SK-N-MC (cell line): ENCODE measurements at regions not wholly inside any gene's neighbourhood (a gene's known extent, or its start where the extent isn't known, plus 50 kb on each side); places are given as distances from the start of the nearest gene placed in this dataset.
"Not testable (repeated sequence)": the region's sequence is repeated elsewhere in the genome, so short reads cannot be mapped to it uniquely, and the experiment has no call there.

Source experiments
- DNase-seq: peaks from one replicate; pipeline ENCODE4 v3.0.0-alpha.2; 2011; ENCODE audit warnings: low read depth, low spot score
- H3K27ac ChIP-seq: fragments of 200-600 bp; sonication (generic); 2 replicates; pipeline ENCODE4 v1.5.1; 2016; ENCODE audit warnings: mixed run types
- H3K36me3 ChIP-seq: fragments of 200-600 bp; sonication (generic); 2 replicates; pipeline ENCODE4 v1.6.1; 2017; ENCODE audit warnings: antibody characterized with exemption, low read length, mixed read lengths; ENCODE audit not compliant: insufficient read depth
- H3K4me3 ChIP-seq: fragments of 200-600 bp; sonication (generic); 2 replicates; pipeline ENCODE4 v1.5.1; 2016
- H3K9ac ChIP-seq: fragments of 200-600 bp; sonication (generic); 2 replicates; pipeline ENCODE4 v1.8.0; 2017; ENCODE audit warnings: mixed run types, mixed read lengths; ENCODE audit not compliant: insufficient read length
- H3K9me3 ChIP-seq: fragments of 200-600 bp; sonication (generic); 2 replicates; pipeline ENCODE4 v1.6.1; 2017; ENCODE audit warnings: low read depth, mild to moderate bottlenecking, antibody characterized with exemption, low read length, moderate library complexity, mixed read lengths
- EZH2 ChIP-seq: fragments of 200-600 bp; sonication (generic); IDR thresholded peaks from one replicate; pipeline ENCODE4 v1.6.1; 2017; ENCODE audit warnings: antibody characterized with exemption
- FOXP2 ChIP-seq: optimal IDR thresholded peaks from 2 replicates; pipeline ENCODE3; 2011; ENCODE audit warnings: mild to moderate bottlenecking, moderate library complexity; ENCODE audit not compliant: insufficient read depth; ENCODE audit errors: extremely low read length, control extremely low read depth
- POLR2AphosphoS5 ChIP-seq: IDR thresholded peaks from 2 replicates; pipeline ENCODE4 v1.6.1; 2012; ENCODE audit warnings: mild to moderate bottlenecking, low read depth, low read length, borderline replicate concordance

DNA sequence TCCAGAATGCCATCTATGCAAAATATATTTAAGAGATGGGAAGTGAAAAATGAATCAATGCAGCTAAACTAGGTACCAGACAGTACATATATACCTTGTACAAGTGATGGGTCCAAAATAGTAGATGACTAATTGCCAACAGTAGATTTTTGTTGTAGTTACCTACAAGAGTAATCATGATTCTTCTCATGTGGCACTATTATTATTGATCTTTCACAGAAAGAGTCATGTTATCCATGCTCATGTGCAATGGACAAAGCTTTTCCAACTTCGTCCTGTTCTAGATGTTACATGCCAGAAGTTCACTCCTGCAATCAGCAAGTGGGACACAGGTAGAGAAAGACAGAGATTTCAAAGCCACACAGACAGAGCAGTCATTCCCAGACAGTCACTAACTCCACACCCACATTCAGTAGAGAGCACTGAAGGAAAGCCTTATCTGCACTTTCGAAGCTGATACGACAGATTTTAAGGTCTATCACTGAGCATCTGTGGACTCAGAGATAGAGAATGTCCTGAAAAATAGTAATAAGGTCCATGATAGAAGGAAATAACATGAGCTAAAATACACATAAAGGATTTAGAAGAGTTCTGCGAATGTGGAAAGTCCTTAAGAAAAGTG, 101.6 kb upstream of the ITPRID2 start:
- Histone ChIP-seq H3K27ac (no peak overlapping the region), H3K9me3 (no peaks in the 10 kb centered on the region), H3K4me3 (no peak overlapping the region), H3K9ac (no peak overlapping the region), H3K36me3 (no peaks in the 10 kb centered on the region)
- DNase-seq = no peak
- no peak for TF ChIP-seq FOXP2
- no peak for TF ChIP-seq POLR2AphosphoS5
- no peak for TF ChIP-seq EZH2

DNA sequence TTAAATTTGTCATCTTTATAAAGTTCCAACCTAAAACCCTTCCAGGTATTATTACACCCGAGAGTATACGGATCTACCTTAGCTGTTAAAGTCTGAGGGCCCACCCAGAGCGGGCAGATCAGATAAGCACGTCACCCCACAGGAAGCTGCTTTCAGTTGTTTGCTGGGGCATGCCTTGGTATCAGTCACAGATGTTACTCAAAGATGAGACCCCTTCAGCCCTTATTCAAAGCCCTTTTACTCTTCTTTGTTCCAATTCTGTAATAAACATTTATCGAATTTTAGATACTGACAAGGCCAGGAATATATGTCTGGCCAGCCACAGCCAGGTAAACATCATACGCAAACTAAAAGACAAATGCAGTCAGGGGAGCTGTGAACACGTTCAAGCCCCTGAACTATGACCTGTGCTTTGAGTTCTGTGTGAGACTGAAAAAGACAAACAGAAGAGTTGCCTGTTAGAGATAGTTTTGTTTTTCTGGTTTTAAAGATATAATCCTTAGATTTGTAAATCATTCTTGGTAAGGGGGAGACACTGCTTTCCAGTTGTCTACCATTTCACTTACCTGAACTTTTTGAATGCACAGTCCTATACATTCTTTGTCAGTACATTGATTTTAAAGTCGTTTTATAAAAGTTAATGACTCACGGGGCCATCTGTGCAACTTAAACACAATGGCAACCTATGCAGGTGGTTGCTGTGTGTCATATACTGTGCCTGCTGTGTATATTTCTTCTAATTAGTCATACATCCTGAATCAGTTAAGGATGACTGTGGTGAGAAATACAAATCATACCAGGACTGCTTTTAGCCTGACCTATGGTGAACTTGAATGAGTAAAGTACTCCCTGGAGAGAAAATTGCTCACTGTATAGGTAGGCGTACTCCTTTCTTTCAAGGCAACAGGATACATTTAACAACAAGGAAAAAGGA, 100.5 kb upstream of the ITPRID2 start:
- Histone ChIP-seq H3K36me3 (no peaks in the 10 kb centered on the region), H3K4me3 (no peak overlapping the region), H3K9me3 (no peaks in the 10 kb centered on the region), H3K27ac (no peak overlapping the region), H3K9ac (no peak overlapping the region)
- TF ChIP-seq FOXP2 = no peak
- TF ChIP-seq POLR2AphosphoS5 = no peak
- TF ChIP-seq EZH2 = no peak
- DNase-seq = no peak

DNA sequence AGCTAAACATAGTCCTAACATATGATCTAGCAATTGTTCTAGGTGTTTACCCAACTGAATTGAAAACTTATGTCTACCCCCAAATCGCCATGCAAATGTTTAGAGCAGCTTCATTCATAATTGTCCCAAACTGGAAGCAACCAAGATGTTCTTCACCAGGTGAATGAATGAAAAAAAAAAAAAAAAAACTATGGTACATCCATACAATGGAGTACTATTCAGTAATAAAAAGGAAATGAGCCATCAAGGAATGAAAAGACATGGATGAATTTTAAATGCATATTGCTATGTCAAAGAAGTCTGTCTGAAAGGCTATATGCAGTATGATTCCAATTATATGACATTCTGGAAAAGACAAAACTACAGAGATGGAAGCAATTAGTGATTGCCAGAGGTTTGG, 98.6 kb upstream of the ITPRID2 start:
- H3K36me3 ChIP-seq = no peaks in the 10 kb centered on the region
- TF ChIP-seq FOXP2 = no peak
- TF ChIP-seq POLR2AphosphoS5 = no peak
- no peak for TF ChIP-seq EZH2
- H3K27ac ChIP-seq = no peak overlapping the region
- no peaks in the 10 kb centered on the region for H3K9me3 ChIP-seq
- H3K4me3 ChIP-seq = no peak overlapping the region
- DNase-seq = no peak
- H3K9ac ChIP-seq = no peak overlapping the region

DNA sequence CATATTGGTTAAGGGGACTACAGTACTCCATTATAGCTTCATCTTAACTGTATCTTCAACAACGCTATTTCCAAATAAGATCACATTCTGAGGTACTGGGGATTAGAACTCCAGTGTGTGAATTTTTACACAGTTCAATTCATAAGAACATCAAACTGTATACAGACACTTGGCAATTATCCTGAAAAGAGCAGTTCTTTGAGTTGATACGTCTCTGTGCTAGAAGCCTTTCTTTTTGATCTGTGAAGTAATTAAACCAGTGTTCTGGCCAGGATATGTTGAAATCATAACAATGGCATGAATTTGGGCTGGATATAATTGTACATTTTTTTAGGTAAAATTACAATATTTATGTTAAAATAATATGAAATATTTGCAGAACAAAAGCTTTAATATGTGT, 93.5 kb upstream of the ITPRID2 start:
- Histone ChIP-seq H3K36me3 (no peaks in the 10 kb centered on the region), H3K9ac (no peak overlapping the region), H3K9me3 (no peaks in the 10 kb centered on the region), H3K27ac (no peak overlapping the region), H3K4me3 (no peak overlapping the region)
- TF ChIP-seq EZH2 (no peak), POLR2AphosphoS5 (no peak), FOXP2 (no peak)
- no peak for DNase-seq

DNA sequence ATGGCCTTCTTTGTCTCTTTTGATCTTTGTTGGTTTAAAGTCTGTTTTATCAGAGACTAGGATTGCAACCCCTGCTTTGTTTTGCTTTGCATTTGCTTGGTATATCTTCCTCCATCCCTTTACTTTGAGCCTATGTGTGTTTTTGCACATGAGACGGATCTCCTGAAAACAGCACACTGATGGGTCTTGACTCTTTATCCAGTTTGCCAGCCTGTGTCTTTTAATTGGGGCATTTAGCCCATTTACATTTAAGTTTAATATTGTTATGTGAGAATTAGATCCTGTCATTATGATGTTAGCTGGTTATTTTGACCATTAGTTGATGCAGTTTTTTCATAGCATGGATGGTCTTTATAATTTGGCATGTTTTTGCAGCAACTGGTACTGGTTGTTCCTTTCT, 89.2 kb upstream of the ITPRID2 start:
- not testable (repeated sequence) for DNase-seq, H3K9me3 ChIP-seq, H3K36me3 ChIP-seq, H3K27ac ChIP-seq, H3K9ac ChIP-seq, H3K4me3 ChIP-seq

DNA sequence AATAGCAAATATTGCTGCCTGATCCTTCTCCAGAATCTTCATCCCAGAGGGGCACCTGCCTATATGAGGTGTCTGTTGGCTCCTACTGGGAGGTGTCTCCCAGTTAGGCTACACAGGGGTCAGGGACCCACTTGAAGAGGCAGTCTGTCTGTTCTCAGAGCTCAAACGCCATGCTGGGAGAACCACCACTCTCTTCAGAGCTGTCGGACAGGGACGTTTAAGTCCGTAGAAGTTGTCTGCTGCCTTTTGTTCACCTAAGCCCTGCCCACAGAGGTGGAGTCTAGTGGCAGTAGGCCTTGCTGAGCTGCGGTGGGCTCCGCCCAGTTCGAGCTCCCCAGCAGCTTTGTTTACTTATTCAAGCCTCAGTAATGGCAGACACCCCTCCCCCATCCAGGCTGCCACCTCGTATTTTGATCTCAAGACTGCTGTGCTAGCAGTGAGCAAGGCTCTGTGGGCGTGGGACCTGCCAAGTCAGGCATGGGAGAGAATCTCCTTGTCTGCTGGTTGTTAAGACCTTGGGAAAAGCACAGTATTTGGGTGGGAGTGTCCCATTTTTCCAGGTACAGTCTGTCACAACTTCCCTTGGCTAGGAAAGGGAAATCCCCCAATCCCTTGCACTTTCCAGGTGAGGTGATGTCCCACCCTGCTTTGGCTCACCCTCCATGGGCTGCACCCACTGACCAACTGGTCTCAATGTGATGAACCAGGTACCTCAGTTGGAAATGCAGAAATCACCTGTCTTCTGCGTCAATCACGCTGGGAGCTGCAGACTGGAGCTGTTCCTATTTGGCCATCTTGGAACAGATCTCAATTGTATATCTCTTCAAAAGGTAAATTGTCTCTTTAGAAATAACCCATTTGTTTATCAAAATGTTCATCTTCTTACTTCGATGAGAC, 87.4 kb upstream of the ITPRID2 start:
- not testable (repeated sequence) for H3K36me3 ChIP-seq, H3K27ac ChIP-seq, DNase-seq, H3K4me3 ChIP-seq, H3K9ac ChIP-seq, H3K9me3 ChIP-seq

DNA sequence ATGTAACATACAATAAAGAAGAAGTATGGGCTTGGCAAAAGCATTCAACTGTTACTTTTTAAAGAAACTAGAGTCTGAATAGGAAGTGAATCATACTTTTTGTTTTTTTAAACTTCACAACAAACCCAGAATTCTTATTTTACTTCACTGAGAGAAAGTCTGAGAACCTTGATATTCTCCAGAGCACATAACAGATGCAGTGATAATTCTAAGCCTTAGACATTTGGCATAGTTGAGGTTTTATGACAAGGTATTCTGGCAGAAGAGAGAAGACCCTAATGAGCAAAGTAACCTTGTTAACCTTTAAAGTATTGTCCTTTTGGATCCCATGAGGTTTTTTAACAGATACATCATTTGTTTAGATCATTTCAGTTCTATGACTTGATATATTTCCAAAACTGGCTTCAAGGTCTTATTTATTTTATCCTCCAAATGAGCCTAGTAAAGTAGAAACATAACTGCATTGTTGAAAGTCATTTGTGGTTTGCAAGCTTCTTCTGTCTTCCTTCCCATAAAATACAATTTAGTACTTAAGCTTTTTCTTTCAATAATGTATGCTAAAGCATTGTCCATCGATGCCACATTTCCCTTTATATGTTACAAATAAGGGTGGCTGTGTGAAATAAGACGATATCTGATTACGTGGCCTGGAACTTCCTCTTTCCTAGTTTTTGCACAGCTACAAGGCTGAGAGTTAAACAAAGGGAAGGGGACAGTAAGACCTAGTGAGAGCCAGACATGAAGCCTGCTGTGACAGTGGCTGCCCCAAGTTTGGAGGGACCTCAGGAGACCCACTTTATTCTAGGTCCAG, 86.1 kb upstream of the ITPRID2 start:
- TF ChIP-seq EZH2 (no peak), POLR2AphosphoS5 (no peak), FOXP2 (no peak)
- no peak for DNase-seq
- no peak overlapping the region for H3K27ac ChIP-seq
- H3K9me3 ChIP-seq = no peaks in the 10 kb centered on the region
- no peaks in the 10 kb centered on the region for H3K36me3 ChIP-seq
- no peak overlapping the region for H3K9ac ChIP-seq
- no peak overlapping the region for H3K4me3 ChIP-seq

DNA sequence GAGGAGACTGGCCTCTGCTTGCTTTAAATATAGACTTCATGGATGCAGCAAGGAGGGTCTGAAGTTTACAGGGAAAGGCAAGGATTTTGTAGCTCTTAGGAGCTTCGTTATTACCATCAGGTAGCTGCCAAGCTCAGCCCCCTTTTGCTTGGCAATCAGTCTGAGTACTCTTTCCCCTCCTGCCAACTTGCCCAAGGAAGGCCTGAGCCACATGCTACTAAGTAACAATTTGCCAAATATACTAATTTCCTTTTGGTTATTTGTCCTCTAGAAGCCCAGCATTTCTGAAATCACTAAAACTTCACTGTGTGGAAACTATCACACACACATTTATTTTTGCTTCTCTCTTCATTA, 85.5 kb upstream of the ITPRID2 start:
- Histone ChIP-seq H3K9ac (no peak overlapping the region), H3K36me3 (no peaks in the 10 kb centered on the region), H3K27ac (no peak overlapping the region), H3K4me3 (no peak overlapping the region), H3K9me3 (no peaks in the 10 kb centered on the region)
- no peak for DNase-seq
- TF ChIP-seq FOXP2 (no peak), EZH2 (no peak), POLR2AphosphoS5 (no peak)
